Stromal cell of bone marrow (primary cell): ENCODE measurements at regions not wholly inside any gene's neighbourhood (a gene's known extent, or its start where the extent isn't known, plus 50 kb on each side); places are given as distances from the start of the nearest gene placed in this dataset.
"Not testable (repeated sequence)": the region's sequence is repeated elsewhere in the genome, so short reads cannot be mapped to it uniquely, and the experiment has no call there.

Source experiments
- DNase-seq: peaks from one replicate; pipeline ENCODE4 v3.0.0-alpha.2; 2012; ENCODE audit warnings: low read depth

DNA sequence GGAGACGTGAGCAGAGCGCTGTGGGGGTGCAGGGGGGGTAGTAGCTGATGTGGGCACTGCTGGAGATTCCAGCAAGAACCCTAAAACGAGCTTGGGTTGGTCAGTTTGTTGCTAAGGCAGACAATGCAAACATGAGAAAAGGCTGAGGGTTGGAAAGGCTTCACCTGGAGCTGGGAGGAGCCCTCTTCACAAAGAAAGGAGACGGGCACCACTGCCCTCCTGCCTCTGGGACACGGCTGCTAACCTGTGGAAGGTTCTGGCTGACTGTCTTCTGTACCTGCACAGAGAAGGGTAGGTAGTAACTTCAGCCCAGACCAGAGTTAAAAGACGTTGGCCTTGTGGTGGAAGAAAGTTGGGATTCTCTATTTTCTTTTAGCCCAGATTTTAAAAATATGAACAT is 108.7 kb downstream of the SUCLA2 start:
- DNase-seq: no peak

DNA sequence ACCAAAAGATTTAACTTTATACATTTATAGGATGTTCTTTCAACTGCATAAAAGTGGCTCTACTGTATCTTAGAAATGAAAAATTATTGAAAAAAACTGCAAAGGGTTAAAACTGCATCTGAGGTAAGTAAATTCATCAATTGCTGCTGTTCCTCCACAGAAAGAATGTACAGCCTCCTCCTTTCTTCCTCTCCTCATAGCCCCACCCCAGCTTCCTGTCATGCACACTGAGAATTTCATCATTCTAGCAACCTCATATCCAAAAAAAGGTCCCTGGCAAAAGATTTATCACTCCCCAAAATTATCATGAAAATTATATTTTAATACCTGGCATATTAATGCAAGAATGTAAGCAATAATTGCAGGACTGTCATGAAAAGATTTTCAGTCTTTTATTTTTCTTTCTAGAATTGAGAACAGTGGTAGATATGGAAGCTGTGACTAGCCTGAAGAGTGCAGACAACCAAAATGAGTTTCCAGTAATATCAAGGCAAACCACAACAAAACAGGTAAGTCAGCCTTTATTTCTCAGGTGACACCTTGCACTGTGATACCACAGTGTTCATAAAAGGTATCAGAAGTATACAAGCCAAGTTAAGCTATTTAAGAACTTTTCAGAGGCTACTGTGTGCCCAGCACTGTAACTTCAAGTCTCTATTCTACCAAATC is 110.8 kb downstream of the SUCLA2 start:
- DNase-seq: no peak

DNA sequence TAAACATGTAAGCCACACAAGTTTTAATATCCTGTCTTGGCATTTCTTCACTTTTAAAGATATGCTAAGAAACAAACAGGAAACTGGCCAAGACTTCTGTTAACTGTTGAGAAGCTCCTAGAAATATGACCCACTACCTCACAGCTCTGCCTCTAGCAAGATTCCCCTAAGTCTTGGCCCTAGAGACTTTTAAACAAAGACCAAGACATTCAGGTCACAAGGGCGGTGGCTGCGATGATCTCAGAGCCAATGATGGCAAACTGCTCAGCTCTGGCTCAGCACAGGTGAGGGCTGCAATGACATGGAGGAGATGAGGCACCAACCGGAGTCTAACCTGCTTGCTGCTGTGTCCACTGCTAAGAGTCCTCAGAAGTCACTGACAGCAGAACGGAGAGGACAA is 114.8 kb downstream of the SUCLA2 start:
- no peak for DNase-seq

DNA sequence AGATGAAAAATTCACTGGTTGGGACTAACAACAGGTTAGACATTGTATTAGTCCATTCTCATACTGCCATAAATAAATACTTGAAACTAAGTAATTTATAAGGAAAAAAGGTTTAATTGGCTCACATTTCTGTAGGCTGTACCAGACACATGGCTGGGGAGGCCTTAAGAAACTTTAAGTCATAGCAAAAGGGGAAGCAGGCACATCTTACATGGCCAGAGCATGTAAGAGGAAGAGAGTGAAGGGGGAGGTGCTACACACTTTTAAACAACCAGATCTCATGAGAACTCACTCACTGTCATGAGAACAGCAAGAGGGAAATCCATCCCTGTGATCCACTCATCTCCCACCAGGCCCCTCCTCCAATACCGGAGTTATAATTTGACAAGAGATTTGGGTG is 125.9 kb downstream of the SUCLA2 start:
- no peak for DNase-seq

DNA sequence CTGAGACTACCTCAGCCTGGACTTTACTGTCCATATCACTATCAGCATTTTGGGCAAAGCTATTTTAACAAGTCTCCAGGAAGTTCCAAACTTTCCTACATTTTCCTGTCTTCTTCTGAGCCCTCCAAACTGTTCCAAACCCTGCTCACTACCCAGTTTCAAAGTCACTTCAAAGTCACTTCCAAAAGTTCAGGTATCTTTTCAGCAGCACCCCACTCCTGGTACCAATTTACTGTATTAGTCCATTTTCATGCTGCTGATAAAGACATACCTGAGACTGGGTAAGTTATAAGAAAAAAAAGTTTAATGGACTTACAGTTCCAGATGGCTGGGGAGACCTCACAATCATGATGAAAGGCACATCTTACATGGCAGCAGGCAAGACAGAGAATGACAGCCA is 127.1 kb downstream of the SUCLA2 start:
- not testable (repeated sequence) for DNase-seq

DNA sequence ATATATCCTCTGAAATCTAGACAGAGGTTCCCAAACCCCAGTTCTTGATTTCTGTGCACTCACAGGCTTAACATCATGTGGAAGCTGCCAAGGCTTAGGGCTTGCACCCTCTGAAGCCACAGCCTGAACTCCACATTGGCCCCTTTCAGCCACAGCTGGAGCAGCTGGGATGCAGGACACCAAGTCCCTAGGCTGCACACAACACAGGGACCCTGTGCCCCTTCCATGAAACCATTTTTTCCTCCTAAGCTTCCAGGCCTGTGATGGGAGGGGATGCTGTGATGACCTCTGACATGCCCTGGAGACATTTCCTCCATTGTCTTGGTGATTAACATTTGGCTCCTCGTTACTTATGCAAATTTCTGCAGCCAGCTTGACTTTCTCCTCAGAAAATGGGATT is 127.8 kb downstream of the SUCLA2 start:
- DNase-seq: not testable (repeated sequence)

DNA sequence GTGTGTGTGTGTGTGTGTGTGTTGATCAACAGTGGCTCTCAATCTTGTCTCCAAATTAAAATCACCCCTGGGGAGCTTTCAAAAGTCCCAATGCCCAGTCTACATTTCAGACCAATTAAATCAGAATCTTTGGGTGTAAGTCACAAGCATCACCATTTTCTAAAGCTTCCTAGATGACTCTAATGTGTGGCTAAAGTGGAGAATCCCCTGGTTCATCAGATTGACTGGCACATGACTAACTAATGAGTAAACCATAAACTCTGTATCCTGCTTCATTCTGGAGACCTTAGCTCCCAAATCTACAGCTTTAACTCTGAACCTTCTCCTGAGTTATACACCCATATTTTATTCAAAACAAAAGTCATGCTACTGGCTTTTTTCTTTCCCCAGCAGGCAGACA is 131.3 kb downstream of the SUCLA2 start:
- DNase-seq: no peak

DNA sequence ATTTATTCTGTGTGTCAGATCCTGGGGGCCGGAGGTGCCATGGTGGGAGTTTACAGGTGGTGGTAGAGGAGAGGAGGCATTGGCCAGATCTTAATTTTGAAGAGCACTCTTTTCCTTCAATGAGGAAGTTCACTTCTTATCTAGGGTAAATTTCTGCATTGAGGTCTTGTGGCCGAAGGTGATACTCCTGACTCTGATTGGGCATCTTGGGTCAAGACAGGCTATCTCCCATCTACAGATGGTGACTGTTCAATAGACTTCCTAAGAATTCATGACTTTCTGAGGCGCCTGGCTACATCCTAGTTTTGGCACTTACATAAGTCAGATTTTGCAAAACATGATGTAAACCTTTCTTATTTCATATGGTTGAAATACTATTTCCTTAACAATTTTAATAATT is 135.2 kb downstream of the SUCLA2 start:
- no peak for DNase-seq

DNA sequence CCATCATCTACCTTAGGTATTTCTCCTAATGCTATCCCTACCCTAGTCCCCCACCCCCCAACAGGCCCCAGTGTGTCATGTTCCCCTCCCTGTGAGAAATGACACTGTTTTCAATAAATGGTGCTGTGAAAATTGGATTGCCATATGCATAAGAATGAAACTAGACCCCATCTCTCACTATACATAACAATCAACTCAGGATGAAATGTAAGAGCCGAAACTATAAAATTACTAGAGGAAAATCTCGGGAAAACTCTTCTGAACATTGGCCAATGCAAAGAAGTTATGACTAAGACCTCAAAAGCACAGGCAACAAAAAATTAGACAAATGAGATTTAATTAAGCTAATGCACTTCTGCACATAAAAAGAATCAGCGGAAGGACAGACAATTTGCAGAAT is 138.2 kb downstream of the SUCLA2 start:
- DNase-seq: no peak

DNA sequence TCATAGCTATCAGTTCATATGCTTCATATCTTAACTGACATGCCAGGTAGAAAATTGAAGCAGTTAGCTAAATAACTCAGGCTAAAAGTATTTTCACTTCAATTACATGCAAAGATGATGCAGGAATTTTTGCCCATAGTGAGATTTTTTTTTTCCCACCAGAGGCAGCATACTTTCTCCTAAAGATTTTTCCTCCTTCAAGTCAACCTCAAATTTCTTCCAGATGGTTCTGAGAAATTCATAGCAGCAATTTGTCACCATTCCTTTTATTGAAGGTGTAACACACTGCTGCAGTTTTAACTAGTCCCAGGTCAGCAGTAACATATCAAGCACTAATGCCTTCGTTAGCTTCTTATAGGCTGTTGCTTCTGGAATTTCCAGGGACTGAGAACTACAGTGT is 141.9 kb downstream of the SUCLA2 start:
- no peak for DNase-seq

DNA sequence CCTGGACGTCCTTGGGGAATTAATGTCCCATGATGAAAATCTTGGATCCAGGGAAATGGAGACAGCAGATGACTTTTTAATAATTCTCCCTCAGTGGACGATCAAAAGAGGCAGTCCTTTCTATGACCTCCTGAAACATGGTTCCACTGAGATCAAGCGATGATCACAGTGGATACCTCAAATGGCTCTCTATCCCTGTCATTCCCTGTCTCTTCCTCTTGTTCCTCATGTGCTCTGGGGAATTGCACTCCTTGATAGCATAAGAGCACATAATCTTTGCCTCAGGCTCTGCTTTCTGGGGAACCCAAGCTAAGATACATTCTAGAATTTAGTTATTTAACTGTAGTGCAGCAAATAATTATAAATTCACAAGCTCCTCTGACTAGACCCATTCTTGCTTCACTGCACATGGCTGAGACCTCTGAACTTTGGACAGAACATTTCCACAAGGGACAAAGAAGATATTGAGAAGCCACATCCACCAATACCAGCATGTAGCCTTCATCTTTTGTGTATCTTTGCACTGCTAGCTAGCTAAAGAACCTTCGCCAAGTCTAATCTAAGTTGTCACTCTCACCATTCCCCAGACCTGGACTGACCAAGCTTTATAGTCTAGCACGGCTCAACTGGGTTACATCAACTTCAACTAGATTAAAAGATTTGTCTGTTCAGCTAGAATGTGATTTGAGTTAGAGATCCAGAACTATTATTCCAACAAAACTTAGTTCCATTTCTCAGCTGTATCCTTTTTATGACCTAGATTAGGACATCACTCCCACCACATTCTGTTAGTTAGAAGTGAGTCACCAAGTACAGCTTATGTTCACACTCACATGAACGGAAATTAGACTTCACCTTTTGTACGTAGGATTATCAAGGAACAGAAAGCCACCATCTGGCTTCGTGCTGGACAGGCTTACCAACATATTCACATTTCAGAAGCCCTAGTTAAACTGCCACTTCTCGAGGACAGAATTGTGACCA is 142.7 kb downstream of the SUCLA2 start:
- DNase-seq: peak; percentile 16

DNA sequence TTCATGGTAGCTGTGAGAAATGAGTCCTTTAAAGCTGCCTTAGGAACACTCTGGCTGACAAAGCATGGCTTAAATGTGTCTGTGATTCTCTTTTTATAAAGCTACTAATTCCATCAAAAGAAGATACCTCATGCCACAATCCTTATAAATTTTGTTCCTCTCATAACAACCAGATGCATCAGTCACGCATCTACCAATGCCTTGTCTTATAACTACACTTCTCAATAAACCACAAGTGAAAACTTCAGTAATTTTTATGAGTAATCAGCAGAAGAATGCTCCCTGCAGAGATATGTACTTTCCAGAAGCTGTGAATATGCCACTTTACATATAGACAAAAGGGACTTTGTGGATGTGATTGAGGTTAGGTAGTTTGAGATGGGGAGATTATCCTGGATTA is 147.8 kb downstream of the SUCLA2 start:
- no peak for DNase-seq

DNA sequence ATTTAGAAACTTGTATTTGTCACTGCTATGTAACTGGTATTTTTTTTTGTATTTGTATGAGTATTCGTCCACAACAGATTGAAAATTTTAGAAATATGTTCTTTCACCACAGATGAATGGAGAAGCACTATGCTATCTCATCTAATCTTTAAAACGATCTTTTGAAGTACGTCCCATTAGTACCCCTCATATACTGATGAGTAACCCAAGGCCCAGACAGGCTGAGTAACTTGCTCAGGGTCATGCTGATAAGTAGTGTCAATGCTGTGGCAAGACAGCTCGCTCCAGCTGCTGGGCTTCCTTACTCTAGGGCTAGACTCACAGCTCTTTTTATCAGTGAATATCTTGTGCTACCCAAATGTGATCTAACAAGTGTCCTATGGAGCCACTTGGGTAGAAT is 154.2 kb downstream of the SUCLA2 start:
- DNase-seq: no peak

DNA sequence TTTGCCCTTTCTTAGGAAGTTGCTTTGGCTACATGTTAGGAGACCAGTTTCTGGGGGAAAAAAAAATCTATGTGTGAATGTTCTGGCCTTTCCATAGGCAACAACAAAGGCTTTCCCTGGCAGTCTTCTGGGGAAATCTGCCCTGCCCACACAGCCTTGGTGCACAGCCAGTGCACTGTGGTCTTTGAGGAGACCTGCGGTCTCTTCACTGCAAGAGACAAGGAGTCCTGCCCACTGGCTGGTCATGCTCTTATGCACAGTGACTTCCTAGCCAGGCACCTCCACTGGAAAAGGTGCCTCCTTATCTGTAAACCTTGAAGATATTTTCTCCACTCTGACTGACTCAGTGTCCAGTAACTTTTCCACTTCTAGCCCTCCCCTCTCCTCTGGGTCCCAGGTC is 155.1 kb downstream of the SUCLA2 start:
- DNase-seq: no peak

DNA sequence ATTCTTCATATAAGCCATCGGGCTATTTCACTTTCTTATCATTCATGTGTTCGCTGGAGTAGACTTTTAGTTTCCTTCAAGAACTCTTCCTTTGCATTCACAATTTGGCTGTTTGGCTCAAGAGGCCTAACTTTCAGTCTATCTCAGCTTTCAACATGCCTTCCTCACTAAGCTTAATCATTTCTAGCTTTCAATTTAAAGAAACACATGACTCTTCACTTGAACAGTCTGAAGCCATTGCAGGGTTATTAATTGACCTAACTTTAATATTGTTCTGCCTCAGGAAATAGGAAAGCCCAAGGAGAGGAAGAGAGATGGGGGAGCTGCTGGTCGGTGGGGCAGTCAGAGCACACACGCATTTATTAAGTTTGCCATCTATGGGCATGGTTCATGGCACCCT is 158.1 kb downstream of the SUCLA2 start:
- DNase-seq: no peak

DNA sequence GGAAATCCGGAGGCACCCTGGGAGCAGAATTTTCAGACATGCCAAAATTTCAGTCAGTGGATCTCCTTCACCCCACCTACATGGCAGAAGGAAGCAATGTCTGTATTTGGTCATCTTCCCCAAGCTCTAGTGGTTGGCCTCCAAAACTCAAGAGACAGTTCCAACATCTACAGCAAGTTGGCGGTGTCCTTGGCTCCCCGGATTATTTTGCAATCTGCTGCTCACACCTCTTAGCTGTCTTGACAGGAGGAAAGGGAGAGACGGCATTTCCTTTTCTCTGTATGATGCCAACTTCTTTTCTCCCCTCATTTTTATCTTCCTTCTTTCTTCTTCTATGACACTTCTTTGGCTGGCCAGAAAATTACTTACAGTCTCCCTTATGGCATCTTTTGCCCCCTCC is 159.9 kb downstream of the SUCLA2 start:
- no peak for DNase-seq

DNA sequence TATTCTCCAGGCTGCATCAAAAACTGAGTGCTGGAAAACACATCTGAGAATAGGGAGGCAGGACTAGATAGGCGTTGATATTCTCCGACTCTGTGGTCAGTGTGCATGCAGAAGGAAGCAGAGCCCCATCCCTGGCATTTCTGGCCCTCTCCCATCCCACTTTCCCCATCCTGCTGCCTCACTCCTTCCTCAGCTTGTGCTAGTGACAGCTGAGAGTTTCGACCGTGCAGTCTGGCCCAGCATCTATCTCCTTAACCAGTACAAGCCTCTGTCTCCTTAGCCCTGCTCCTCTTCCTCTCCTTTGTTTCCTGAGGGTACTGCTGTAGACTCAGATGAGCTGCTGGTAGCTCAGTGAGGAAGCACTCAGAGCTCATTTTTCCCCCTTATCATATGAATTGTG is 163.2 kb downstream of the SUCLA2 start:
- DNase-seq: no peak

DNA sequence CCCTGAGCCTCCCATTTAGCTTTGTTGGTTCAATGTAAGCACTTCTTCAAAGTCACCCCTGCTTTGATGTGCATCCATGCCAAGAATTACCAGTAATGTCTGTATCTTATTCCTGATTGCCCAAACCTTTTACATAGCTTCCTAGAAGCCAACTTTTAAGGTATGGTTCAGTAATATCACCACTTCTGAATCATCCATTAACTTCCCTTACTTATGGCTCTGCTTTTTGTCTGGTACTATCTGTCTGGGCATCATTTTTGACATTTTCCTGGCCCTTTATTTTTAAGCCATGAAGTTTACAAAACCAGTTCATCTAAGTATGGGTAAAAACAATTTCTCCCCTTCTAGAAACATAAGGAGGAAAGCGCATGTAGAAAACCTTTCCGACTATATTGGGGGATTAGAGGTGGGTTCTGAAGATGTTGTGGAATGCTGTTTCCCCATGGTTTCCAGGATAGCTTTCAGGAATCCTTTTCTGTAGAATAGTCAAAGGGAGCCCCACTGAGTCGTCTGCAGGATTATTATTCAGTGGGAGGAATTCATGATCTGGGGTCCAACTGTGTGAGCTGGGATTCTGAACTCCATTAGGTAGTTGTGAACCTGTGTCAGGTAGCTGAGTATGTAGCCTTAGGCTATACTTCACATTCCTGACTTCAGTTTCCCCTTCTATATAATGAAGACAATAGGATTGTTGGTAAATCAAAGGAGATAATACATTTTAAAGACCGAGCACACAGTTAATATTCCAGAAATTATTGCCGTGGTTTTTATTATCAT is 163.8 kb downstream of the SUCLA2 start:
- DNase-seq: no peak

DNA sequence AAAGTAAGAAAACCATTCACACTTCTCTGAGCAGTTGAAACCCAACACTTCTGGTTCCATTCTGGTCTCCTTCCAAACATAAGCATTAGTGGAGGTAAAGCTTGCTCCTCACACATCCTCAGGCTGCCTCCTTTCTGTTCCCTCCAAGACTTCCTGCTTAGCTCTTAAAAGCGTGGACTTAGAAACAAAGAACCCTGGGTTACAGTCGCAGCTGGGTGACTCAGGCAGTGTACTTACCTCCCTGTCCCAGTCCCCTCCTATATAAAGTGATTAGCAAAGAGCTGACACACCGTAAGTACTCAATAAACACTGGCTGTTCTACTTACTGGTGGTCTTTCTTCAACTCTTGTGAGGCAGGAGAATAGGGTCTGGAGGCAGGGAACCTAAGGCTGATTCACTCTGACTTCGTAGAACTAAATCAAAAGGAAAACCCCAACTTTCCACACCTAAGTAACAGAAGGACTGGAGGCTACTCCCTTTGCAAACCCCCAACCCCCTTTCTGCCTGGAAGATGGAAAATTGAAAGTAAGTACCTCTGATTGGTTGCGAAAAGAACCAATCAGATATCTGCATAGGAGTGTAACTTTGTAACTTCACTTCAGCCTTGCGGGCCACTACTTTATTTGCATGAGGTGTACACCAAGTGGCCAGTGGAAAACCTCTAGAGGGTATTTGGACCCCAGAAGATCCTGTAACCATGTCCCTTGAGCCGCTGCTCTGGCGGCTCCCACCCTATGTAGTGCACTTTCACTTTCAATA is 165.4 kb downstream of the SUCLA2 start:
- no peak for DNase-seq

DNA sequence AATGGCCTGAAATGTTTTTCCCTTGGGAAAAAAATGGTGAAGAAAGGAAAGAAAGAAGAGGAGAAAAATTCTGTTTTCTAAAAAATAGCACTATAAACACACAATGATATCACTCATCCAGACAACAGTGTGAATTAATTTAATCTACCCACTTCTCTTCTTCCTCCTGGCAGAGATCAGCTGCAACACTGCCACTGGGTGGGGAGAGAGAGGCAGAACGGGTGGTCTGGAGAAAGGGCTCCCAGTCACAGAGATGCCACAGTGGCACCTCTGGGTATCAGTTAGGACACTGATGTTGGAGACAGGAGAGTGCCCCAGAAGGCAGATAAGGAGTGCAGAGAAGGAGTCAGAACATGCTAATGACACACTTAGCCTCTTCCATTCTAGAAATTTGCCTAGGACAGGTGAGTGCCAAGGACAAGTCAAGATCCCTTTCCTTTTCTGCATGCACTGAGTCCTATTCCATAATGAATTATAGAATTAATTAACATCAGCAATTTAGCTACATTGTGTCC is 168.6 kb downstream of the SUCLA2 start:
- DNase-seq: no peak

DNA sequence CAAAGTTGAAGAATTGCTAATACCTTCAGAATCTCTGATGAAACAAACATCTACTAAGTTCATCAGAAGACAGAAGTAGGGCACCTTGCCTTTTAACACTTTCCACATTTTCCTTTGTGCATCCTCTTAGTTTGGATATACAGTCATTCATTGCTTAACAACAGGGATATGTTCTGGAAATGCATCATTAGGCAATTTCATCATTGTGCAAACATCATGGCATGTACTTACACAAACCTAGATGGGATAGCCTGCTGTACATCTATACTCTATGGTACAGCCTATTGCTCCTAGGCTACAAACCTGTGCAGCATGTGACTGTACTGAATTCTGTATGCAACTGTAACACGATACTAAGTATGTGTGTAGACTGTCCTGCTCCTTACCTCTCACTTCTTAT is 169.8 kb downstream of the SUCLA2 start:
- DNase-seq: no peak

DNA sequence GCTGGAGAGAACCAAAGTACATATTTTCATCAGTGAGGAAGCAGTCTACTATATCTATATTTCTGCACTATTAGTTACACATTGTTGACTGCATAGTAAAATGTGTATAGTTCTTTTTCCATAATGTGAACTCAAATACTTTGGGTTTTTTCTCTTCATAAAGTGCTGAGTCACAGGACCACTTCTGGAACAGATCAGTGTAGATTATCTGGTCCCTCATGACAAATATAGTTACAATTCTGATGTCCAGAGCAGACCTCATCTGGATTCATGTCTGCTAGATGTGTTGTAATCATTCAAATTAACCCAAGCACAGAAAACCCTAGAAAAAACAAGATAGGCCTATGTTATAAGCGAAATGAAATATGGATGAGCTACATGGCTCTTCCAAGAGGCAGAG is 171.4 kb downstream of the SUCLA2 start:
- DNase-seq: no peak
